Esophagus squamous epithelium (tissue), 5 donors: ENCODE measurements at regions not wholly inside any gene's neighbourhood (a gene's known extent, or its start where the extent isn't known, plus 50 kb on each side); places are given as distances from the start of the nearest gene placed in this dataset.

ENCODE experiments used
- DNase-seq: peaks from one replicate; lab custom pipeline; 2025; lab: John Stamatoyannopoulos, UW
- H3K27ac ChIP-seq, 4 donors: fragments of 200-600 bp; sonication (generic); one replicate each; pipeline ENCODE4 v1.5.1; 2016 to 2019; ENCODE audit warnings: mild to moderate bottlenecking in 1 of 4
- H3K27me3 ChIP-seq, 4 donors: fragments of 200-600 bp; sonication (generic); 1 replicate in 3 of 4; 2 replicates in 1 of 4; pipeline versions ENCODE4 v1.5.1 to v1.6.0; 2017 to 2021; ENCODE audit warnings: antibody characterized with exemption in 1 of 4
- H3K36me3 ChIP-seq, 3 donors: fragments of 200-600 bp; sonication (generic); one replicate each; pipeline ENCODE4 v1.5.1; 2016 to 2019
- H3K4me1 ChIP-seq, 3 donors: fragments of 200-600 bp; sonication (generic); one replicate each; pipeline ENCODE4 v1.5.1; 2017 to 2019
- H3K4me3 ChIP-seq, 4 donors: fragments of 200-600 bp; sonication (generic); 1 replicate in 3 of 4; 2 replicates in 1 of 4; pipeline ENCODE4 v1.5.1; 2016 to 2019; ENCODE audit warnings: mild to moderate bottlenecking in 2 of 4, moderate library complexity in 1 of 4
- H3K9me3 ChIP-seq, 3 donors: fragments of 200-600 bp; sonication (generic); one replicate each; pipeline ENCODE4 v1.5.1; 2016 to 2019
- POLR2A ChIP-seq, 4 donors: fragments of 450-650 bp; IDR thresholded peaks; one replicate each; pipeline ENCODE4 v1.6.1; 2017; ENCODE audit warnings: antibody characterized with exemption in 4 of 4, mild to moderate bottlenecking in 4 of 4, moderate library complexity in 3 of 4
- WGBS, 2 donors: methylation state at CpG; one replicate each; pipeline ENCODE4 v1.1.5; 2018; 5-methylcytosine and 5-hydroxymethylcytosine counted together
- intact Hi-C: fragments of 100-400 bp; cut with DNase I; formaldehyde crosslinking; loops from one replicate; pipeline ENCODE4 v1.15.0; 2022
- TF ChIP-seq, protein P1 (sequence below), 6 experiments: fragments of 450-650 bp in 4 of 6; fragments of 200-600 bp in 2 of 6; sonication (generic) in 2 of 6; IDR thresholded peaks; one replicate each; pipeline ENCODE4 v1.5.1; 2016 to 2019; ENCODE audit warnings: antibody characterized with exemption in 6 of 6, mild to moderate bottlenecking in 4 of 6, moderate library complexity in 4 of 6
- donor health status: DM: yes; HTN: yes; CAD: no.

DNA sequence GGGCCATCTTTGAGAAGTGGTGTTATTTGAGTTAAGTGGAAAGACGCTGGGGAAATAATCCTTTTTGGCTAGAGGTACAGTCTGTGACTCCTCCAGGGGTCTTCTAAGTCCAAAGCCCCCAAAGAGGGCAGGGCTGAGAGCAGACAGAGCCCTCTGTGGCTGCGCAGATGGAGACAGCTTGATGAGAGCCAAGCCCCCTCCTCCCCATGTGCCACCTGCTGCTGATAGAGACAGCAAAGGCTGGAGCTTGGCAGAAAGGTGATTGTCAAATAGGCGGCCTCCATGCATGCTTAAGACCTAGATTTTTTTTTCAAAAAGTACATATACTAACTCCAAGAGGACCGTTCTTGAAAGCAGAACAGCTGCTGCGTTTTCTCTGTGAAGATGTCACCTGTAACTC, 72.4 kb downstream of the CRYGS start:
- Histone ChIP-seq H3K4me1 (no peaks in the 10 kb centered on the region), H3K27me3 (peaks cover 0 to 52% (median 0%) of the 10 kb centered on the region in 4 donors), H3K36me3 (no peaks in the 10 kb centered on the region), H3K27ac (no peak overlapping the region), H3K4me3 (no peak overlapping the region), H3K9me3 (no peaks in the 10 kb centered on the region)
- DNase-seq, result no peak
- intact Hi-C loops, result no loop called here
- WGBS, 2 donors, result 74 to 86% methylated on average over 5 of the region's 5 CpGs
- no peak for TF ChIP-seq POLR2A (IDR thresholded peaks at IDR 0.05)
- TF ChIP-seq, protein P1, sequence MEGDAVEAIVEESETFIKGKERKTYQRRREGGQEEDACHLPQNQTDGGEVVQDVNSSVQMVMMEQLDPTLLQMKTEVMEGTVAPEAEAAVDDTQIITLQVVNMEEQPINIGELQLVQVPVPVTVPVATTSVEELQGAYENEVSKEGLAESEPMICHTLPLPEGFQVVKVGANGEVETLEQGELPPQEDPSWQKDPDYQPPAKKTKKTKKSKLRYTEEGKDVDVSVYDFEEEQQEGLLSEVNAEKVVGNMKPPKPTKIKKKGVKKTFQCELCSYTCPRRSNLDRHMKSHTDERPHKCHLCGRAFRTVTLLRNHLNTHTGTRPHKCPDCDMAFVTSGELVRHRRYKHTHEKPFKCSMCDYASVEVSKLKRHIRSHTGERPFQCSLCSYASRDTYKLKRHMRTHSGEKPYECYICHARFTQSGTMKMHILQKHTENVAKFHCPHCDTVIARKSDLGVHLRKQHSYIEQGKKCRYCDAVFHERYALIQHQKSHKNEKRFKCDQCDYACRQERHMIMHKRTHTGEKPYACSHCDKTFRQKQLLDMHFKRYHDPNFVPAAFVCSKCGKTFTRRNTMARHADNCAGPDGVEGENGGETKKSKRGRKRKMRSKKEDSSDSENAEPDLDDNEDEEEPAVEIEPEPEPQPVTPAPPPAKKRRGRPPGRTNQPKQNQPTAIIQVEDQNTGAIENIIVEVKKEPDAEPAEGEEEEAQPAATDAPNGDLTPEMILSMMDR (IDR thresholded peaks at IDR 0.05), result no peak

DNA sequence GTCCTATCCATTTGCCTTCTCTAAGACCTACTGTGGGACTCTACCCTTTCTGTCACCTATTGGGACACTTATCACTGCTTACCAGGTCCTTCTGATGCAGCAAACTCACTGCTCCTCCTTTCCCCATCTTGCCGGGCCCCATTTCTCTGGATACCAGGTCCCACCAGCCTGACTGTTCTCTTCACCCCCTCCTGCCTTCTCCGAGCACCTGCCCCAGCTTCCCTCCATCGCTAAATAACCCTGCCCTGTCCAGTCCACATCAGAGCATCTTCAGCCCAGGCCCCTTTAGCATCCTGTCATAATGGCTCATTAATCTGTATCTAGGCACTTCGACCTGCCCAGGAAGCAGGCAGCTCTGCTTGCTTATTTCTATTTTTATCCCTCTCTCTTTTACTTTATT, 74.7 kb downstream of the CRYGS start:
- H3K4me3 ChIP-seq, result no peak overlapping the region
- H3K27me3 ChIP-seq, result peaks cover 0 to 66% (median 0%) of the 10 kb centered on the region in 4 donors
- H3K27ac ChIP-seq, result no peak overlapping the region
- DNase-seq, result no peak
- intact Hi-C loops, result no loop called here
- H3K4me1 ChIP-seq, result no peaks in the 10 kb centered on the region
- WGBS, 2 donors, result 65 to 73% methylated on average over 4 of the region's 4 CpGs
- TF ChIP-seq, protein P1 (IDR thresholded peaks at IDR 0.05), result no peak
- no peak for TF ChIP-seq POLR2A (IDR thresholded peaks at IDR 0.05)
- H3K9me3 ChIP-seq, result no peaks in the 10 kb centered on the region
- H3K36me3 ChIP-seq, result no peaks in the 10 kb centered on the region

- Histone ChIP-seq H3K36me3 (no peaks in the 10 kb centered on the region), H3K4me3 (no peak overlapping the region), H3K9me3 (no peaks in the 10 kb centered on the region), H3K4me1 (no peaks in the 10 kb centered on the region), H3K27me3 (peaks cover 0 to 82% (median 0%) of the 10 kb centered on the region in 4 donors), H3K27ac (no peak overlapping the region)
- intact Hi-C loops, result no loop called here
- TF ChIP-seq, protein P1 (IDR thresholded peaks at IDR 0.05), result no peak
- TF ChIP-seq POLR2A (IDR thresholded peaks at IDR 0.05), result no peak
- no peak for DNase-seq
- WGBS, 2 donors, result 68 to 79% methylated on average over 2 of the region's 2 CpGs
Measured at GRCh38 chr3:186467969-186468368, 76.2 kb downstream of the CRYGS start.

DNA sequence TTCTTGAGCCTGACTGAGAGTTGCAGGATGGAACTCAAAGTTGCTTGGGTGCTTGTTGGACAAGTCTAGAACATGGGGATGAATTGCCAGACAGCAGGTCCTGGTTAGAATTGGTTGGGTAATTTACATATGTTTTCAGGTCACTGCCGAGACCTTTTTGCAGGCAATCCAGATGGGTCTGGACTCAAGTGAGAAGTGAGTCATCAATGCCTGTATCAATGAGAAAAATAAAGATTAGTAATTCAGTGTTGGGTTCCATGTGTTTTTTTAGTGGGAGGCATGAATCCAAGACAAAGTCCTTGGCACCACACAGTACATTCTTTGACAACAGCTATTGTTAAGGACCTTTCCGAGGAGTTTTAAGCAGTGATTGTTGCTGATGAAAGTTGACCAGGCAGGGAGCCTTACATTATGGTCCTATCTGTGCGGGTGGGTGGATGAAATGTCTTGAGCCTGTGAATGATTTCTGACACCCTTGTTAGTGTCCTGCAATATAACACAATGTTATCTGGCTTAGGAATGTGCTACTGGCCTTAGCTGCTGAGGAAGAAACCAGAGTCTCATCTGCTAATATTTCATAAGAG, 77.7 kb downstream of the CRYGS start:
- DNase-seq, result no peak
- no peak overlapping the region for H3K27ac ChIP-seq
- intact Hi-C loops, result no loop called here
- H3K4me3 ChIP-seq, result no peak overlapping the region
- no peaks in the 10 kb centered on the region for H3K9me3 ChIP-seq
- 41 to 49% methylated on average over 3 of the region's 3 CpGs for WGBS, 2 donors
- no peaks in the 10 kb centered on the region for H3K36me3 ChIP-seq
- no peaks in the 10 kb centered on the region for H3K4me1 ChIP-seq
- H3K27me3 ChIP-seq, result peaks cover 0 to 85% (median 0%) of the 10 kb centered on the region in 4 donors
- TF ChIP-seq, protein P1 (IDR thresholded peaks at IDR 0.05), result no peak
- no peak for TF ChIP-seq POLR2A (IDR thresholded peaks at IDR 0.05)

GRCh38 chr3:186465508-186465907, 78.7 kb downstream of the CRYGS start:
- Histone ChIP-seq H3K4me1 (no peaks in the 10 kb centered on the region), H3K4me3 (no peak overlapping the region), H3K27me3 (peaks cover 0 to 79% (median 0%) of the 10 kb centered on the region in 4 donors), H3K36me3 (no peaks in the 10 kb centered on the region), H3K9me3 (no peaks in the 10 kb centered on the region), H3K27ac (no peak overlapping the region)
- TF ChIP-seq, protein P1 (IDR thresholded peaks at IDR 0.05), result no peak
- intact Hi-C loops, result no loop called here
- 90 to 100% methylated on average over 2 of the region's 2 CpGs for WGBS, 2 donors
- no peak for DNase-seq
